HG02571 (cell line): ENCODE measurements at regions not wholly inside any gene's neighbourhood (a gene's known extent, or its start where the extent isn't known, plus 50 kb on each side); places are given as distances from the start of the nearest gene placed in this dataset.
"Not testable (repeated sequence)": the region's sequence is repeated elsewhere in the genome, so short reads cannot be mapped to it uniquely, and the experiment has no call there.

Experiments used
- ATAC-seq: cut with Tn5 transposase; IDR thresholded peaks from one replicate; pipeline ENCODE4 v1.9.1; 2021; ENCODE audit warnings: mild to moderate bottlenecking, moderate library complexity; ENCODE audit not compliant: unreplicated experiment

DNA sequence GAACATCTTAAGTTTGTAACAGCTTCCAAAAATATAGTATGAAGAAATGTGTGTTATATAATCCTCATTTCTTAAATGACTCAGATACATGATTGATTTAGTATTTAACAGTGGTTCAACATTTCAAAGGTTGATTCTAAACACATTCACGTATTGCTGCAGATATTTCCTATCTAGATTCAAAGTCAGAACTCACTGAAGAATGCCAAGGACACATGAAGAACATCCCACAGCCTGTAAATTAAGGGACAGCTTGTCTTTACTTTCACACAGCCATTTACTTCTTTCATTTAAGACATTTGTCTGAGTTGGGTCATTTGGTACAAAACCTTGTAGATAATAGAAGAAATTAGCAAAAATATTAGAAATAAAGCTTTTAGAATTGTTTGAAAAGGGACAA lies 66.9 kb upstream of the CPSF6 start:
- no peak for ATAC-seq

DNA sequence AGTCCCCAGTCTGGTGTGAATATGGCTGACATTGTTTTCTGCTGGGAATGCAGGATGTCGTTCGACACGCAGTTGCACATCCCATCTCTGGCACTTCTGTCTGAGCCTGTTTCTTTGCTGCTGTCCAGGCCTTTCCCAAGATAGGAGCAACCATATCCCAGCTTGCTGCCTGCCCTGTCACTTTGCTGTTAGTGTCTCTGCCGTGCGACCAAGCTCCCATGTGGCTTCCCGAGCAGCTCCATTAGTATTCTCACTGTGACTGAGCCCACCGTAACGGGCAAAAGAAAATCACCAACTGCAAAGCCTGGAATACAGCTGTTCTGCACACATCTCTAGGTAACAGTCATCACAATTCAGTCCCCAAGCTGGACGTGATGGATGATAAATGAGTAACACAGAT lies 66.0 kb upstream of the CPSF6 start:
- ATAC-seq = no peak

DNA sequence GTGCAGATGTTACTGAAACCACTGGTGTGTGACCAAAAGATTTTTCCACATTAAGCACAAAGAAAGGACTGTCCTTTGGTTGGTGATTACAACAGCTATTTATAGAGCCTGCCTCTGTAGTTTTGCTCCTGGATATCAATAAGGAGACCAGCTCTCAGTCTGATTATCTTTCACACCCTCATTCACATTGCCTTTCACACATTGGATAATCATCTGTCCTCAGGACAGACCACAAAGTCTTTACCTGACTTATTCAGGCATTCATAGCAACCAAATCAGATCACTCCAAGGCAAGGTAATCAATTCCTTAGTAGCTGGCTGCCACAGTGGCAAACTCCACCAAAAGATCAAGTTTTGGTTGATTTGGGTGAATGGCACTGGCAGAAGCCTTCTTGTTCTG lies 59.6 kb upstream of the CPSF6 start:
- ATAC-seq = no peak

DNA sequence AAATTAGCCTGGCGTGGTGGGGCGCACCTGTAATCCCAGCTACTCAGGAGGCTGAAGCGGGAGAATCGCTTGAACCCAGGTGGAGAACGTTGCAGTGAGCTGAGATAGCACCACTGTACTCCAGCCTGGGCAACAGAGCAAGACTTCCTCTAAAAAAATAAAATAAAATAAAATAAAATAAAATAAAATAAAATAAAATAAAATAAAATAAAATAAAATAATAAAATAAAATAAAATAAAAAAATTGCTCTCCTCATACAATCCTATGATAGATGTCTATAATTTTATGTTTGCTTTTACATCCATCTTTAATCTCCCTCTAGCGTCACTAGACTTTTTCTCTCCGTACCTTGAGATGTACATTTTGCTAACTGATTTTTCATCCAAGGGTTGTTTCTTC lies 51.8 kb upstream of the CPSF6 start:
- not testable (repeated sequence) for ATAC-seq

DNA sequence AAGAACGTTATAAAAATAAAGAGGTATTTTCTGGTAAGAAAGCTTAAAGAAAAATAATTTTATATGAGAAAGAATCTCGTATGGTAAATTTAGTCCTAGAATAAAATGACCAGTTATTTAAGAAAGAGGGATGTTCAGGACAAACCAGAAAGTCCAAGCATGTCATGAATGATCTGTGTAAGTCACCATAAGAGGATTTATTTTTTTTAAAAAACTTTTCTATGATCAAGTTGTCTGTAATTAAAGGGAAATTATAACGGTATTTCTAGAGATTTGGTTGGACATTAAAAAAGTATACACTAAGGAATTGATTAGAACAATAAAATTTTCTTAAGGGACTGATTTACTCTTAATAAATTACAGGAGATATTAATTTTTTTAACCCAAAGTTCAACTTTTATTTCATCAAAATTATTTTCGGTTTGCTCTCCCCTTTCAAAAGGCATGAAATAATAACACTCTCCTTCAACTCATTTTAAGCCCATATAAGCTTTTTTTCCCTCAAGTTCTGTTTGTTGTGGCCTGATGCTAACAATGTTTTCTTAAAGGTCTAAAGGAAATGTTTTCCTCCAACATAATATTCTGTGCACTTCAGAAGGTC lies 49.9 kb upstream of the CPSF6 start:
- no peak for ATAC-seq
